GM23338 (cell line): ENCODE measurements at regions not wholly inside any gene's neighbourhood (a gene's known extent, or its start where the extent isn't known, plus 50 kb on each side); places are given as distances from the start of the nearest gene placed in this dataset.

Source experiments
- ATAC-seq: fragments of 200-7000 bp; cut with Tn5 transposase; 3 replicates; pipeline ENCODE4 v1.9.1; 2020
- DNase-seq: peaks from one replicate; pipeline ENCODE4 v3.0.0-alpha.2; 2015; ENCODE audit warnings: low spot score
- H2AFZ ChIP-seq: fragments of 200-600 bp; sonication (generic); 2 replicates; pipeline ENCODE4 v1.8.0; 2016; ENCODE audit warnings: antibody characterized with exemption, mild to moderate bottlenecking, moderate library complexity
- H3F3A ChIP-seq: fragments of 200-600 bp; sonication (generic); replicated peaks from 2 replicates; pipeline ENCODE4 v1.8.0; 2017; ENCODE audit warnings: antibody characterized with exemption, mixed run types, low read depth
- H3K27ac ChIP-seq: fragments of 200-600 bp; sonication (generic); 2 replicates; pipeline ENCODE4 v1.6.1; 2016; ENCODE audit warnings: low read depth
- H3K27me3 ChIP-seq: fragments of 200-600 bp; sonication (generic); 2 replicates; pipeline ENCODE4 v1.8.0; 2016; ENCODE audit warnings: mild to moderate bottlenecking, mixed run types, moderate library complexity; ENCODE audit not compliant: insufficient read depth
- H3K36me3 ChIP-seq: fragments of 200-600 bp; sonication (generic); 2 replicates; pipeline ENCODE4 v1.8.0; 2016; ENCODE audit warnings: mild to moderate bottlenecking; ENCODE audit not compliant: insufficient read depth
- H3K4me1 ChIP-seq: fragments of 200-600 bp; sonication (generic); 2 replicates; pipeline ENCODE4 v1.8.0; 2016; ENCODE audit warnings: mild to moderate bottlenecking, moderate library complexity; ENCODE audit not compliant: insufficient read depth
- H3K4me2 ChIP-seq: fragments of 200-600 bp; sonication (generic); 2 replicates; pipeline ENCODE4 v1.7.1; 2017; ENCODE audit warnings: mixed run types
- H3K4me3 ChIP-seq: fragments of 200-600 bp; sonication (generic); 2 replicates; pipeline ENCODE4 v1.6.1; 2016; ENCODE audit warnings: mixed run types
- H3K79me2 ChIP-seq: fragments of 200-600 bp; sonication (generic); replicated peaks from 2 replicates; pipeline ENCODE4 v1.8.0; 2017; ENCODE audit warnings: mild to moderate bottlenecking; ENCODE audit not compliant: insufficient read depth
- H3K9me2 ChIP-seq: fragments of 200-600 bp; sonication (generic); 2 replicates; pipeline ENCODE4 v1.8.0; 2017; ENCODE audit not compliant: insufficient read depth
- H4K20me1 ChIP-seq: fragments of 200-600 bp; sonication (generic); replicated peaks from 2 replicates; pipeline ENCODE4 v1.8.0; 2017; ENCODE audit warnings: mild to moderate bottlenecking; ENCODE audit not compliant: insufficient read depth
- H3K27ac Mint-ChIP-seq: 2 replicates; pipeline ENCODE4 v1.8.0; 2020; ENCODE audit warnings: inconsistent platforms, mild to moderate bottlenecking, moderate library complexity, mixed read lengths
- H3K27me3 Mint-ChIP-seq: 3 replicates; pipeline ENCODE4 v1.8.0; 2022; ENCODE audit warnings: low read depth, mild to moderate bottlenecking, moderate library complexity, mixed read lengths, inconsistent platforms; ENCODE audit not compliant: insufficient read depth, poor library complexity
- H3K36me3 Mint-ChIP-seq: 3 replicates; pipeline ENCODE4 v1.8.0; 2021; ENCODE audit warnings: low read depth, mild to moderate bottlenecking, inconsistent platforms, moderate library complexity, mixed read lengths
- H3K4me1 Mint-ChIP-seq: 3 replicates; pipeline ENCODE4 v1.8.0; 2020; ENCODE audit warnings: mild to moderate bottlenecking, inconsistent platforms, mixed read lengths
- H3K4me3 Mint-ChIP-seq: 3 replicates; pipeline ENCODE4 v1.8.0; 2021; ENCODE audit warnings: moderate library complexity, mild to moderate bottlenecking, inconsistent platforms, mixed read lengths
- H3K9me3 Mint-ChIP-seq: 3 replicates; pipeline ENCODE4 v1.8.0; 2020; ENCODE audit warnings: moderate library complexity, mild to moderate bottlenecking, inconsistent platforms, mixed read lengths
- JUNB ChIP-seq: IDR thresholded peaks from one replicate; pipeline ENCODE4 v1.6.1; 2016; ENCODE audit warnings: antibody characterized with exemption; ENCODE audit not compliant: unreplicated experiment
- NANOG ChIP-seq: IDR thresholded peaks from 2 replicates; pipeline ENCODE4 v1.6.1; 2016; ENCODE audit warnings: antibody characterized with exemption, borderline replicate concordance
- POLR2AphosphoS5 ChIP-seq: IDR thresholded peaks from 2 replicates; pipeline ENCODE4 v1.6.1; 2016; ENCODE audit warnings: antibody characterized with exemption, low read depth
- ZNF114 ChIP-seq: fragments of 250-450 bp; sonication (Bioruptor Pico); IDR thresholded peaks from 2 replicates; pipeline ENCODE4 v1.5.0; 2020; ENCODE audit warnings: mild to moderate bottlenecking, moderate library complexity
- ZNF331 ChIP-seq: fragments of 250-450 bp; sonication (Bioruptor Pico); IDR thresholded peaks from 2 replicates; pipeline ENCODE4 v1.5.0; 2020; ENCODE audit warnings: low read depth, mild to moderate bottlenecking, moderate library complexity
- TF ChIP-seq, protein P1 (sequence below): fragments of 250-450 bp; sonication (Bioruptor Pico); IDR thresholded peaks from 2 replicates; pipeline ENCODE4 v1.5.0; 2020; ENCODE audit warnings: mild to moderate bottlenecking, moderate library complexity

DNA sequence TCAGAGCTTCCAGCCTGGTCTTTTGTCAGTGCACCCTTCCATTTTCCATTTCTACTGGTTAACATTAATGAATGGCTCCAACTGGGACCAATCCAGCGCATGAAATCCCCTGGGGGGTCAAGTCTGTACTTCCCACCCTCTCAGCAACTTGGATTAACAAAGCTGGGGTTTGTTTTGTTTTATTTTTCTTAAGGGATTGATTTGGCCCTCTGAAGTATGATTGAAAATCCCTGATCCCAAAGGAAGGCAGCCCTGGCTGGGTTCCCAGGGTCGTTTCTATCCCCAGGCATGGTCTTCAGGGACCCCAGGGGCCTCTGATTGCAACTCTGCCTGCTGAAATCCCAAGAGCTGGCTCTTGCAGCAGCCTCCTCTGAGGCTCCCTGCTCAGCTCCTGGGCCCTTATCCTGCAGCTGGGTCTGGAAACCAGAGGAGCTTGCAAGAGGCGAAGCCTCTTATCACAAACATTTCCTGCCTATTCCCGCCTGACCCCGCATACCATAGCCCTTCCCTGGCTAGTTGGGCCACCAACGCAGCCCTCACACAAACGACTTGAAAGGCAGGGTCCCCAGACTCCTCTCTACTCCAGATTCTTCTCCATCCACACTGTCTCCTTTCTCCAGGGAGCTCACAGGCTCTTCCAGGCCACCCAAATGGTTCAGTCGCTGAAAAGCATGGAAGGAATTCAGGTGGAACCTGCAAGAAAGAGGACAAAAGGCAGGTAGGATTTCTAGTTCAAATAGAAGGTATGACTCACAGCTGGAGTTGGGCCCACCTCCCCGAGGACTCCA, 109.7 kb upstream of the PKDCC start:
- H3K9me3 Mint-ChIP-seq, result no peaks in the 10 kb centered on the region; the same call in 2 of the 3 replicates
- peaks cover 11% of the 10 kb centered on the region; the same call in 1 of the 2 replicates for H3K9me2 ChIP-seq
- TF ChIP-seq ZNF331 (CRISPR knock-in tag), result no peak
- TF ChIP-seq NANOG, result no peak
- no peak for TF ChIP-seq ZNF114
- TF ChIP-seq, protein P1, sequence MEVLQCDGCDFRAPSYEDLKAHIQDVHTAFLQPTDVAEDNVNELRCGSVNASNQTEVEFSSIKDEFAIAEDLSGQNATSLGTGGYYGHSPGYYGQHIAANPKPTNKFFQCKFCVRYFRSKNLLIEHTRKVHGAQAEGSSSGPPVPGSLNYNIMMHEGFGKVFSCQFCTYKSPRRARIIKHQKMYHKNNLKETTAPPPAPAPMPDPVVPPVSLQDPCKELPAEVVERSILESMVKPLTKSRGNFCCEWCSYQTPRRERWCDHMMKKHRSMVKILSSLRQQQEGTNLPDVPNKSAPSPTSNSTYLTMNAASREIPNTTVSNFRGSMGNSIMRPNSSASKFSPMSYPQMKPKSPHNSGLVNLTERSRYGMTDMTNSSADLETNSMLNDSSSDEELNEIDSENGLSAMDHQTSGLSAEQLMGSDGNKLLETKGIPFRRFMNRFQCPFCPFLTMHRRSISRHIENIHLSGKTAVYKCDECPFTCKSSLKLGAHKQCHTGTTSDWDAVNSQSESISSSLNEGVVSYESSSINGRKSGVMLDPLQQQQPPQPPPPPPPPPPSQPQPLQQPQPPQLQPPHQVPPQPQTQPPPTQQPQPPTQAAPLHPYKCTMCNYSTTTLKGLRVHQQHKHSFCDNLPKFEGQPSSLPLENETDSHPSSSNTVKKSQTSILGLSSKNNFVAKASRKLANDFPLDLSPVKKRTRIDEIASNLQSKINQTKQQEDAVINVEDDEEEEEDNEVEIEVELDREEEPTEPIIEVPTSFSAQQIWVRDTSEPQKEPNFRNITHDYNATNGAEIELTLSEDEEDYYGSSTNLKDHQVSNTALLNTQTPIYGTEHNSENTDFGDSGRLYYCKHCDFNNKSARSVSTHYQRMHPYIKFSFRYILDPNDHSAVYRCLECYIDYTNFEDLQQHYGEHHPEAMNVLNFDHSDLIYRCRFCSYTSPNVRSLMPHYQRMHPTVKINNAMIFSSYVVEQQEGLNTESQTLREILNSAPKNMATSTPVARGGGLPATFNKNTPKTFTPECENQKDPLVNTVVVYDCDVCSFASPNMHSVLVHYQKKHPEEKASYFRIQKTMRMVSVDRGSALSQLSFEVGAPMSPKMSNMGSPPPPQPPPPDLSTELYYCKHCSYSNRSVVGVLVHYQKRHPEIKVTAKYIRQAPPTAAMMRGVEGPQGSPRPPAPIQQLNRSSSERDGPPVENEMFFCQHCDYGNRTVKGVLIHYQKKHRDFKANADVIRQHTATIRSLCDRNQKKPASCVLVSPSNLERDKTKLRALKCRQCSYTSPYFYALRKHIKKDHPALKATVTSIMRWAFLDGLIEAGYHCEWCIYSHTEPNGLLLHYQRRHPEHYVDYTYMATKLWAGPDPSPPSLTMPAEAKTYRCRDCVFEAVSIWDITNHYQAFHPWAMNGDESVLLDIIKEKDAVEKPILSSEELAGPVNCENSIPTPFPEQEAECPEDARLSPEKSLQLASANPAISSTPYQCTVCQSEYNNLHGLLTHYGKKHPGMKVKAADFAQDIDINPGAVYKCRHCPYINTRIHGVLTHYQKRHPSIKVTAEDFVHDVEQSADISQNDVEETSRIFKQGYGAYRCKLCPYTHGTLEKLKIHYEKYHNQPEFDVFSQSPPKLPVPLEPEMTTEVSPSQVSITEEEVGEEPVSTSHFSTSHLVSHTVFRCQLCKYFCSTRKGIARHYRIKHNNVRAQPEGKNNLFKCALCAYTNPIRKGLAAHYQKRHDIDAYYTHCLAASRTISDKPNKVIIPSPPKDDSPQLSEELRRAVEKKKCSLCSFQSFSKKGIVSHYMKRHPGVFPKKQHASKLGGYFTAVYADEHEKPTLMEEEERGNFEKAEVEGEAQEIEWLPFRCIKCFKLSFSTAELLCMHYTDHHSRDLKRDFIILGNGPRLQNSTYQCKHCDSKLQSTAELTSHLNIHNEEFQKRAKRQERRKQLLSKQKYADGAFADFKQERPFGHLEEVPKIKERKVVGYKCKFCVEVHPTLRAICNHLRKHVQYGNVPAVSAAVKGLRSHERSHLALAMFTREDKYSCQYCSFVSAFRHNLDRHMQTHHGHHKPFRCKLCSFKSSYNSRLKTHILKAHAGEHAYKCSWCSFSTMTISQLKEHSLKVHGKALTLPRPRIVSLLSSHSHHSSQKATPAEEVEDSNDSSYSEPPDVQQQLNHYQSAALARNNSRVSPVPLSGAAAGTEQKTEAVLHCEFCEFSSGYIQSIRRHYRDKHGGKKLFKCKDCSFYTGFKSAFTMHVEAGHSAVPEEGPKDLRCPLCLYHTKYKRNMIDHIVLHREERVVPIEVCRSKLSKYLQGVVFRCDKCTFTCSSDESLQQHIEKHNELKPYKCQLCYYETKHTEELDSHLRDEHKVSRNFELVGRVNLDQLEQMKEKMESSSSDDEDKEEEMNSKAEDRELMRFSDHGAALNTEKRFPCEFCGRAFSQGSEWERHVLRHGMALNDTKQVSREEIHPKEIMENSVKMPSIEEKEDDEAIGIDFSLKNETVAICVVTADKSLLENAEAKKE (CRISPR knock-in tag), result peak; percentile 48; the same call in 1 of the 2 replicates
- TF ChIP-seq JUNB, result no peak
- no peak for TF ChIP-seq POLR2AphosphoS5
- DNase-seq (peak; percentile 51), ATAC-seq (peak; percentile 28)
- peaks cover 51% of the 10 kb centered on the region for H3K4me1 Mint-ChIP-seq
- H3K4me2 ChIP-seq, result peak overlapping the region; percentile 63
- no peaks in the 10 kb centered on the region for H3K36me3 ChIP-seq
- H3K79me2 ChIP-seq, result no peaks in the 10 kb centered on the region
- H3K27ac ChIP-seq, result peak overlapping the region; percentile 86
- H3K27me3 ChIP-seq, result no peaks in the 10 kb centered on the region
- H3K27me3 Mint-ChIP-seq, result peaks cover 10% of the 10 kb centered on the region
- H2AFZ ChIP-seq, result peak overlapping the region; percentile 38; the same call in 1 of the 2 replicates
- H4K20me1 ChIP-seq, result no peaks in the 10 kb centered on the region
- peaks cover 3% of the 10 kb centered on the region; the same call in 1 of the 3 replicates for H3K36me3 Mint-ChIP-seq
- no peak overlapping the region; the same call in 2 of the 3 replicates for H3K4me3 Mint-ChIP-seq
- H3F3A ChIP-seq, result no peaks in the 10 kb centered on the region
- H3K4me1 ChIP-seq, result peaks cover 19% of the 10 kb centered on the region
- H3K4me3 ChIP-seq, result peak overlapping the region; percentile 23; the same call in 1 of the 2 replicates
- H3K27ac Mint-ChIP-seq, result peak overlapping the region; percentile 74; the same call in 1 of the 2 replicates
